ENCODE measurements at regions not wholly inside any gene's neighbourhood (a gene's known extent, or its start where the extent isn't known, plus 50 kb on each side); places are given as distances from the start of the nearest gene placed in this dataset.

- no peaks in the 10 kb centered on the region for H3K4me1 ChIP-seq (ENCODE audit: control insufficient read depth, low read length)
- no peaks in the 10 kb centered on the region for H3F3A ChIP-seq (ENCODE audit: control insufficient read depth, insufficient read depth)
- no peaks in the 10 kb centered on the region for H4K20me1 ChIP-seq (ENCODE audit: control insufficient read depth, insufficient read depth, low read depth, low read length)
- no peak overlapping the region for H3K27ac ChIP-seq (ENCODE audit: low read depth, low read length)
- H3K4me2 ChIP-seq (ENCODE audit: low read length) = no peak overlapping the region
- H3K27me3 ChIP-seq (ENCODE audit: control insufficient read depth, low read length) = no peaks in the 10 kb centered on the region
- H3K9me2 ChIP-seq (replicated peaks; ENCODE audit: control insufficient read depth, low read length) = no peaks in the 10 kb centered on the region
- no peaks in the 10 kb centered on the region for H3K9me3 ChIP-seq (ENCODE audit: control insufficient read depth, insufficient read depth, low read length)
- H3K4me3 ChIP-seq (ENCODE audit: low read length) = no peak overlapping the region
- no peaks in the 10 kb centered on the region for H3K36me3 ChIP-seq (ENCODE audit: control insufficient read depth, low read length)
- no peak for TF ChIP-seq CTCF (IDR thresholded peaks at IDR 0.05; ENCODE audit: low read depth, low read length, poor library complexity, severe bottlenecking)
- no peak for TF ChIP-seq EZH2phosphoT487 (IDR thresholded peaks at IDR 0.05; ENCODE audit: borderline replicate concordance, low read length)
- H3K79me2 ChIP-seq (ENCODE audit: control insufficient read depth, low read length) = no peaks in the 10 kb centered on the region
These were observed 197.0 kb upstream of the CADM1 start for GRCh38 chr11:115700981-115701875.

DNA sequence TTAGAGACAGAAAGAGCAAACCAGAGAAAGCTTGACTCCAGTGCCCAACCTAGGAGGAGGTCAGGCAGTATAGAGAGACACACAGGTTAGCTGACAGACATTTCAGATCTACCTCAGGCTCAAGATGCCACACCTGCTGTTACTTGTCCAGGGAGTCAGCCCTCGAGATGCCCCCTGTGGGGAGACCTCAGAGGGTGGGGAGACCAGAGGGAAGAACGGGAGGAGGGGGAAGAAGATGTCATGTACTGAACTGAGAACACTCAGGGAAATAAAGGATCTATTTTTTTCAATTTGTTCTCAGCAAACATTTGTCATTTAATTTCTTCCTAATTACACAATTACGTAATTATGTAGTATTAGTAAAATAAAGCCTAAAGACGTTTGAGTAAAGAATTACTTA lies 196.3 kb upstream of the CADM1 start:
- H3K4me1 ChIP-seq (ENCODE audit: control insufficient read depth, low read length) = no peaks in the 10 kb centered on the region
- H3K36me3 ChIP-seq (ENCODE audit: control insufficient read depth, low read length) = no peaks in the 10 kb centered on the region
- H3K4me2 ChIP-seq (ENCODE audit: low read length) = no peak overlapping the region
- no peak overlapping the region for H3K4me3 ChIP-seq (ENCODE audit: low read length)
- no peaks in the 10 kb centered on the region for H3K9me2 ChIP-seq (replicated peaks; ENCODE audit: control insufficient read depth, low read length)
- no peak overlapping the region for H3K27ac ChIP-seq (ENCODE audit: low read depth, low read length)
- H3K9me3 ChIP-seq (ENCODE audit: control insufficient read depth, insufficient read depth, low read length) = no peaks in the 10 kb centered on the region
- no peaks in the 10 kb centered on the region for H3K79me2 ChIP-seq (ENCODE audit: control insufficient read depth, low read length)
- H3F3A ChIP-seq (ENCODE audit: control insufficient read depth, insufficient read depth) = no peaks in the 10 kb centered on the region
- TF ChIP-seq EZH2phosphoT487 (IDR thresholded peaks at IDR 0.05; ENCODE audit: borderline replicate concordance, low read length) = no peak
- TF ChIP-seq CTCF (IDR thresholded peaks at IDR 0.05; ENCODE audit: low read depth, low read length, poor library complexity, severe bottlenecking) = no peak
- H3K27me3 ChIP-seq (ENCODE audit: control insufficient read depth, low read length) = no peaks in the 10 kb centered on the region
- H4K20me1 ChIP-seq (ENCODE audit: control insufficient read depth, insufficient read depth, low read depth, low read length) = no peaks in the 10 kb centered on the region

DNA sequence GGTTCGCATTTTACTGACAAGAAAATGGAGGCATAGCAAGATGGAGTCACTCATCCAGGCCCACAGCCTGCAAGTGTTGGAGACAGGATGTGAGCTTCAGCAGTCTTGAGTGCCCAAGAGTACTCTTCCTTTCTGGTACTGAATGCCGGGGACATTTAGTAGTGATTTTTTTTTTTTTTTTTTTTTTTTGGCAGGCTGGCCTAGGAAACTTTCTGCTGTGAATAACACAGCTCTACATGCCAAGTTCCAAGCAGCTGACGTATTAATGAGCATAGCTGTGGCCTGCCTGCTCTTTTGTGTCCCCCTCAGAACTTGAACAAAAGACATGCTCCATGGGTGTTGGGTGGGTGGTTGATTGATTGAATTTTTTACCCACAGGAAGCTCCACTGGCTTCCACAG lies 195.5 kb upstream of the CADM1 start:
- no peak overlapping the region for H3K4me2 ChIP-seq (ENCODE audit: low read length)
- H3K4me1 ChIP-seq (ENCODE audit: control insufficient read depth, low read length) = no peaks in the 10 kb centered on the region
- H3K9me3 ChIP-seq (ENCODE audit: control insufficient read depth, insufficient read depth, low read length) = no peaks in the 10 kb centered on the region
- no peaks in the 10 kb centered on the region for H3K79me2 ChIP-seq (ENCODE audit: control insufficient read depth, low read length)
- no peaks in the 10 kb centered on the region for H3F3A ChIP-seq (ENCODE audit: control insufficient read depth, insufficient read depth)
- no peaks in the 10 kb centered on the region for H3K27me3 ChIP-seq (ENCODE audit: control insufficient read depth, low read length)
- H3K27ac ChIP-seq (ENCODE audit: low read depth, low read length) = no peak overlapping the region
- no peaks in the 10 kb centered on the region for H4K20me1 ChIP-seq (ENCODE audit: control insufficient read depth, insufficient read depth, low read depth, low read length)
- no peaks in the 10 kb centered on the region for H3K9me2 ChIP-seq (replicated peaks; ENCODE audit: control insufficient read depth, low read length)
- H3K4me3 ChIP-seq (ENCODE audit: low read length) = no peak overlapping the region
- no peak for TF ChIP-seq EZH2phosphoT487 (IDR thresholded peaks at IDR 0.05; ENCODE audit: borderline replicate concordance, low read length)
- no peak for TF ChIP-seq CTCF (IDR thresholded peaks at IDR 0.05; ENCODE audit: low read depth, low read length, poor library complexity, severe bottlenecking)
- H3K36me3 ChIP-seq (ENCODE audit: control insufficient read depth, low read length) = no peaks in the 10 kb centered on the region

All from DOHH2 (cell line).